GM12875 (cell line): ENCODE measurements at regions not wholly inside any gene's neighbourhood (a gene's known extent, or its start where the extent isn't known, plus 50 kb on each side); places are given as distances from the start of the nearest gene placed in this dataset.

Experiments
- H3K4me3 ChIP-seq: one replicate; pipeline ENCODE4 v1.5.1; 2011; ENCODE audit warnings: low read depth, low read length, control low read depth
- TF ChIP-seq, protein P1 (sequence below): IDR thresholded peaks from 2 replicates; pipeline ENCODE4 v1.5.1; 2011; ENCODE audit warnings: low read depth, mild to moderate bottlenecking, control low read depth, inconsistent platforms, low read length, moderate library complexity, borderline replicate concordance; ENCODE audit not compliant: insufficient read depth

- H3K4me3 ChIP-seq: no peak overlapping the region
- TF ChIP-seq, protein P1, sequence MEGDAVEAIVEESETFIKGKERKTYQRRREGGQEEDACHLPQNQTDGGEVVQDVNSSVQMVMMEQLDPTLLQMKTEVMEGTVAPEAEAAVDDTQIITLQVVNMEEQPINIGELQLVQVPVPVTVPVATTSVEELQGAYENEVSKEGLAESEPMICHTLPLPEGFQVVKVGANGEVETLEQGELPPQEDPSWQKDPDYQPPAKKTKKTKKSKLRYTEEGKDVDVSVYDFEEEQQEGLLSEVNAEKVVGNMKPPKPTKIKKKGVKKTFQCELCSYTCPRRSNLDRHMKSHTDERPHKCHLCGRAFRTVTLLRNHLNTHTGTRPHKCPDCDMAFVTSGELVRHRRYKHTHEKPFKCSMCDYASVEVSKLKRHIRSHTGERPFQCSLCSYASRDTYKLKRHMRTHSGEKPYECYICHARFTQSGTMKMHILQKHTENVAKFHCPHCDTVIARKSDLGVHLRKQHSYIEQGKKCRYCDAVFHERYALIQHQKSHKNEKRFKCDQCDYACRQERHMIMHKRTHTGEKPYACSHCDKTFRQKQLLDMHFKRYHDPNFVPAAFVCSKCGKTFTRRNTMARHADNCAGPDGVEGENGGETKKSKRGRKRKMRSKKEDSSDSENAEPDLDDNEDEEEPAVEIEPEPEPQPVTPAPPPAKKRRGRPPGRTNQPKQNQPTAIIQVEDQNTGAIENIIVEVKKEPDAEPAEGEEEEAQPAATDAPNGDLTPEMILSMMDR: no peak
These were observed 204.2 kb upstream of the CELF4 start for GRCh38 chr18:37769826-37770225.

DNA sequence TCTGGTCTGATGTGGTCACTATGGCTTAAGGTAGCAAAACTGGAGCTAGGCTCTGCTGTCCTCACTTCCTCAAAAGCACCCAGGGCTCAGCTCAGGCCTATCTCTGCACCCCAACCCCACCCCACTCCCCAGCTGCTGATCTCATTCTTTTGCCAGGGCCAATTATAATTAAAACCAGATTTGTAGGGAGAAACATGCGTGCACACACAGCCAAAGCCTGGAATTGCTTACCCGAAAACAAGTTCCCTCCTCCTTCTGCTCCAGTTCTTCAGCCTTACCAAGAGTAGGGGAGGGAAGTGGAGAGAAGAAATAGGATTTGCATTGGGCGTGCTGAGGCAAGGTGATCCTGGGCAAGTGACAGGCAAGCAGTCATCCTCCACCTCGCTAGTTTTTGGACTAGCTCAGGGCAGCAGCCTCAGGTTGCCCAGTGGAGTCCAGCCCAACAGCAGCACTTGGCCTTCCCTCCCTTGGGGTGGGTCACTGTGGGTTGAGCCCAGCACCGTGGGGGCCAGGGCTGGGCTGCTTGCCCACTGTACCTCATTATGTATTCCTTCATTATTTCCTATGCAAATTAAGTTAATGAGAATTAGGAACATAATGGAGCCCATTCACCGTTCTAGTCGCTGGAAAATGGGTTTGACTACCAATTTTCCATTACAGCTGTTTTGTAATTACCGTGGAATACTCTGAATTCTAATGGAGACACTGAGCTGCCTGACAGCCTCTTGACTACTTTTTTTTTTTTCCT is 199.1 kb upstream of the CELF4 start:
- no peak overlapping the region for H3K4me3 ChIP-seq
- TF ChIP-seq, protein P1: no peak

DNA sequence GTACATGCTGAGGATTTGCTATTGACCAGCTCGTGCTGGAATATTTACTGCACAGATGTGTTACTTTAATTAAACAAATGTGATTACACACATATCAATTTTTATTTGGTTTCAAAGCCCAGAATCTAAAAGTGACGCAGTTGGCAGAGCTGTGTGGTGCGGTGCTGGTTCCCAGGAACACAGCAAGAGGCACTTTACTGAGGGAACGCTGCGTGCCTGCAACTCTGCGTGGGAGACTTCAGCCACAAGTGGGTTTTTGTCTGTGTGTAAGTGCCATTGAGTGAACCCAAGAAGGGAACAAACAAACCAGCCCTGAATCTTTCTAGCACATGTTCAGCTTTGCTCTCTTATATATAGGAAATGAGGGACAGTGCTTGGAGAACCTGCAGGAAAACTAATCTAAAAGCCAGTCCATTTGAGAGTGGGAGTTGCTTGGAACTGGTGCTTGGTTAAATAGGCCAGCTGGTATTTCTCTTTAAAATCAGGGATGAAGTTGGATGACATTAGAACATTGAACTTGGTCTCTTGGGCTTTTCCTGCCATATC is 196.6 kb upstream of the CELF4 start:
- no peak overlapping the region for H3K4me3 ChIP-seq
- TF ChIP-seq, protein P1: no peak

- H3K4me3 ChIP-seq: no peak overlapping the region
- TF ChIP-seq, protein P1: no peak
These were observed 188.5 kb upstream of the CELF4 start for GRCh38 chr18:37754141-37754540.

DNA sequence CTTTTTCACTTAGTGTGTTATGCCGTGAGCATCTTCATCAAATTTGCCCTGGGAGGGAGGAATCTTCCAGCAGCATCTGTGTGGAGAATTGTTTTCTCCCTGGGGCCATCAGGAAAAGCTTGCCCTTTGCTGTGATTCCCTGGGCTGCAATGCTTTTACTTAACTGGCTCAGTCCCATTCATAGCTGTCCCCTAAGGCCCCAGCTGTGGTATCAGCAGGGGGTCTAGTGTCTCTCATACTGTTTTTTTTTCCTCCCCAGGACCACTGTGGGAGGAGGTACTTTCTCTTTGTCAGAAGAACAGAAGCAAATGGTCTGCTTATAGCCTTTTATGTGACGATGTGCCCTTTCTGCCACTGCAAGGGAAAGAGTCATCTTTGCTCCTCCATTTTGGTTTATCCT is 176.8 kb upstream of the CELF4 start:
- no peak overlapping the region for H3K4me3 ChIP-seq
- TF ChIP-seq, protein P1: no peak

- no peak overlapping the region for H3K4me3 ChIP-seq
- TF ChIP-seq, protein P1: no peak
These were observed 175.5 kb upstream of the CELF4 start for GRCh38 chr18:37741032-37741623.

- TF ChIP-seq, protein P1: no peak
- no peak overlapping the region for H3K4me3 ChIP-seq
These were observed 168.8 kb upstream of the CELF4 start for GRCh38 chr18:37734406-37734805.
